AG10803 (cell line): ENCODE measurements at regions not wholly inside any gene's neighbourhood (a gene's known extent, or its start where the extent isn't known, plus 50 kb on each side); places are given as distances from the start of the nearest gene placed in this dataset.

ENCODE experiments used
- DNase-seq: peaks from one replicate; pipeline ENCODE4 v3.0.0; 2010; ENCODE audit warnings: low read depth
- H3K4me3 ChIP-seq: 2 replicates; pipeline ENCODE4 v1.5.1; 2011; ENCODE audit warnings: mild to moderate bottlenecking, low read length, control low read depth
- TF ChIP-seq, protein P1 (sequence below): conservative IDR thresholded peaks from 2 replicates; pipeline ENCODE4 v1.5.1; 2011; ENCODE audit warnings: mild to moderate bottlenecking, low read length, control low read depth, inconsistent platforms

- no peak for DNase-seq
- no peak overlapping the region for H3K4me3 ChIP-seq
- TF ChIP-seq, protein P1, sequence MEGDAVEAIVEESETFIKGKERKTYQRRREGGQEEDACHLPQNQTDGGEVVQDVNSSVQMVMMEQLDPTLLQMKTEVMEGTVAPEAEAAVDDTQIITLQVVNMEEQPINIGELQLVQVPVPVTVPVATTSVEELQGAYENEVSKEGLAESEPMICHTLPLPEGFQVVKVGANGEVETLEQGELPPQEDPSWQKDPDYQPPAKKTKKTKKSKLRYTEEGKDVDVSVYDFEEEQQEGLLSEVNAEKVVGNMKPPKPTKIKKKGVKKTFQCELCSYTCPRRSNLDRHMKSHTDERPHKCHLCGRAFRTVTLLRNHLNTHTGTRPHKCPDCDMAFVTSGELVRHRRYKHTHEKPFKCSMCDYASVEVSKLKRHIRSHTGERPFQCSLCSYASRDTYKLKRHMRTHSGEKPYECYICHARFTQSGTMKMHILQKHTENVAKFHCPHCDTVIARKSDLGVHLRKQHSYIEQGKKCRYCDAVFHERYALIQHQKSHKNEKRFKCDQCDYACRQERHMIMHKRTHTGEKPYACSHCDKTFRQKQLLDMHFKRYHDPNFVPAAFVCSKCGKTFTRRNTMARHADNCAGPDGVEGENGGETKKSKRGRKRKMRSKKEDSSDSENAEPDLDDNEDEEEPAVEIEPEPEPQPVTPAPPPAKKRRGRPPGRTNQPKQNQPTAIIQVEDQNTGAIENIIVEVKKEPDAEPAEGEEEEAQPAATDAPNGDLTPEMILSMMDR = no peak
Observed at GRCh38 chr6:169838346-169839028, 87.1 kb downstream of the ERMARD start.

- no peak overlapping the region for H3K4me3 ChIP-seq
- TF ChIP-seq, protein P1 = no peak
- no peak for DNase-seq
Observed at GRCh38 chr6:169837529-169838250, 86.3 kb downstream of the ERMARD start.

DNA sequence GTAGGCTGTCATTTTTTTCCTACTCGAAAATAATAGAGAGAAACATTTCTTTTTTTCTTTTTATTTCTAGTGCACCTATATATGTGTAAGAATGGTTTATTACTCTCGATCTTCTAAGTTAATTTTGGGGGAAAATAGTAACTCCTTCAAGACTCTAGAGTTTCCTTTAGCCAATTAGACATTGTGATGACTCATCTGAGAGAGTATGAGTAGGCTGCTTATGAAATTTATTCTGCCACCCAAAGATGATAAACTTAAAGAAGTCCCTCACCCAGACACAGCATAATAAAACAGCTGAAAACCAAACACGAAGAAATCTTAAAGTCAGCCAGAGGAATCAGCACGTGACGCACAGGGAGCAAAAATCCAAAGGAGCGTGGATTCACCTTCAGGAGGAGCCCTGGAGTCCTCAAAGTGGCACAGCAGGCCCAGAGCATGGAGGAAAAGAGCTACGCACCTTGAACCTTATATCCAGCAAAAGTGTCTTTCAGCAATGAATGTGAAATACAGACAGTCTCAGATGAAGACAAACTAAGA, 81.9 kb downstream of the ERMARD start:
- TF ChIP-seq, protein P1 = no peak
- no peak for DNase-seq
- no peak overlapping the region for H3K4me3 ChIP-seq

DNA sequence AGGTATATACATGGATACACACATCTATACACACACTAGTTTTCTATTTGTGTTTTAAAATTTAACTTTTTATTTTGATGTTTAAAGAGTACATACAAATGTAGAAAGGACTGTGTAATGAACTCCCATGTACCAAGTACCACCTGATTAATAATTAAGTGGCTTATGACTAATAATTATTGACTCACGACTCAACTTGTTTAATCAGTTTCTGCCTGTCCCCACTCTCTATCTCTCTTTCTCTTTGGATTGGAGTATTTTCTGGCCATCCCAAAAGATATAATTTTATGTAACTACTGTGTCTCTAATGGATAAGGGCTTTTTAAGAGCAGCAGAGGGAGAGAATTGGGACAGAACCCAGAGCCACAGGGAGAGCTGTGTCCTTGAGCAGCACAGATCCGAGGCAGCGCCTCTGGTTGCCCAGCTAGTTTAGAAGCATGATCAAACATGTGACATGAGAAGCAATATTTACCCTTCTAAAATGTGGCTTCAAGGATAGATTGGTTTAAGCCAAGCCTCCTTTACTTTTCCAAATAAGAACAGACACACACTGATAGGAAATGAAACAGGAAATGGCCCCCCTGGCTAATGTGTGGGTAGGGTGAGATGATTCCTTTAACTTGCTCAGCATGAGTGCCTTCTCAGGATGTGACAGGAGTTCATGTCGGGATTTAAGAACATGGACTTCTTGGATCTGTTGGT, 81.0 kb downstream of the ERMARD start:
- TF ChIP-seq, protein P1 = no peak
- no peak for DNase-seq
- no peak overlapping the region for H3K4me3 ChIP-seq

- DNase-seq = peak; percentile 37
- TF ChIP-seq, protein P1 = peak; percentile 78
- H3K4me3 ChIP-seq = no peak overlapping the region
Observed at GRCh38 chr6:169831450-169832246, 80.2 kb downstream of the ERMARD start.
